HEK293T (cell line): ENCODE measurements at regions not wholly inside any gene's neighbourhood (a gene's known extent, or its start where the extent isn't known, plus 50 kb on each side); places are given as distances from the start of the nearest gene placed in this dataset.

Experiments
- ARNT ChIP-seq: fragments of 450-650 bp; IDR thresholded peaks from 2 replicates; pipeline ENCODE4 v1.6.1; 2017; ENCODE audit warnings: mild to moderate bottlenecking
- BHLHE40 ChIP-seq: fragments of 450-650 bp; IDR thresholded peaks from 2 replicates; pipeline ENCODE4 v1.6.1; 2016; ENCODE audit warnings: mild to moderate bottlenecking, moderate library complexity, borderline replicate concordance
- ELF4 ChIP-seq: fragments of 450-650 bp; IDR thresholded peaks from 2 replicates; pipeline ENCODE4 v1.6.1; 2017; ENCODE audit warnings: antibody characterized with exemption
- FOXK2 ChIP-seq: fragments of 450-650 bp; IDR thresholded peaks from 2 replicates; pipeline ENCODE4 v1.6.1; 2016; ENCODE audit warnings: mild to moderate bottlenecking
- FOXM1 ChIP-seq: fragments of 450-650 bp; IDR thresholded peaks from 2 replicates; pipeline ENCODE4 v1.6.1; 2017; ENCODE audit warnings: mild to moderate bottlenecking, borderline replicate concordance
- HDGF ChIP-seq: fragments of 450-650 bp; IDR thresholded peaks from 2 replicates; pipeline ENCODE4 v1.6.1; 2017; ENCODE audit warnings: antibody characterized with exemption, borderline replicate concordance
- L3MBTL2 ChIP-seq: fragments of 450-650 bp; conservative IDR thresholded peaks from 2 replicates; pipeline ENCODE4 v1.6.1; 2016; ENCODE audit warnings: mild to moderate bottlenecking
- LEF1 ChIP-seq: fragments of 450-650 bp; IDR thresholded peaks from 2 replicates; pipeline ENCODE4 v1.6.1; 2017; ENCODE audit warnings: mild to moderate bottlenecking, borderline replicate concordance
- NFRKB ChIP-seq: fragments of 450-650 bp; IDR thresholded peaks from 2 replicates; pipeline ENCODE4 v1.6.1; 2016; ENCODE audit warnings: mild to moderate bottlenecking, moderate library complexity
- SP1 ChIP-seq: fragments of 450-650 bp; IDR thresholded peaks from 2 replicates; pipeline ENCODE4 v1.6.1; 2017
- SUZ12 ChIP-seq: fragments of 450-650 bp; IDR thresholded peaks from 2 replicates; pipeline ENCODE4 v1.6.1; 2016; ENCODE audit warnings: mild to moderate bottlenecking
- TF ChIP-seq, protein P1 (sequence below): fragments of 450-650 bp; IDR thresholded peaks from 2 replicates; pipeline ENCODE4 v1.6.1; 2016

DNA sequence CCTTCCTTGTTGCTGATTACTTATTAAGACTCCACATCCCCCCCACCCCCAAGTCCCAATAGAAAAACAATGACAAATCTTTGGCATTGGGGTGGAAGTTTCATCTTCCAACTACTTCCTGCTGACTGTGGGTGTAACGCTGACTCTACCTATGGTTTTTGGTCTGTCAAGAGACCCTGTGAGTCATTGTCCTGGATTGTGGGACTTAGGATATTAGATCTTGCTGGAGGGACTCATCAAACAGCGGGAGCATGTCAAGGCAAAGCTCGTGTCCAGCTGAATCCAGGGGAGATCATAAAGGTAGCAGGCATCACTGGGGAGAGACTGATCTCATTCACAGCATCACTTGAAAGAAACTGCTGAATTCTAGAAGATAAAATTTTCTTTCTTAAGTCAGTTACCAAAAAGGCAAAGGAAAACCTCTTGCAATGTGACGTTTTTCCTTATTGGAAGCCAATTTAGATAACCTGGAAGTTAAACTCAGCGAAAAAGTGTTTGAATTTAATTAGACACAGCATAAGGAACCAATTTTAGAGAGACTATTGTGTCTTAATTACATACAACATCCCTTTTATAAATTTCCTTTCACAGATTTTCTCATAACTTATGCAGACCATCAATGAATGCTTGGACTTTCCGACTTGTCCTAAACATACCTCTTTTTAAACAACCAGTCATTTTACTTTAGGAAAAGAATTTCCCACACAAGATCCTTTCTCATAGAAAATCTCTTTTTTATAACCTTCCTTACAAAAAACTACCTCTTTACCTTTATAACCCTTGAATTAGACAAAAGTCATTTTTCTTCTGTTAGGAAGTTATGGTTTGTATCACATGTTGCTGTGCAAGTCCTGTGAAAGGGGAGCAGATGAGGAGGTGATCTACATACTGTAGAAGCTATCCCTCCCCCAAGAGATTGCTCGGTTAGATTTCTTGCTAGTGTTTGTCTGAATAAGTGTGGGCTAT lies 94.6 kb upstream of the SCAF11 start:
- TF ChIP-seq ARNT, result no peak
- no peak for TF ChIP-seq SP1
- TF ChIP-seq LEF1, result no peak
- TF ChIP-seq FOXM1, result no peak
- no peak for TF ChIP-seq SUZ12
- no peak for TF ChIP-seq L3MBTL2
- no peak for TF ChIP-seq NFRKB
- TF ChIP-seq HDGF, result no peak
- TF ChIP-seq BHLHE40, result no peak
- no peak for TF ChIP-seq FOXK2
- TF ChIP-seq, protein P1, sequence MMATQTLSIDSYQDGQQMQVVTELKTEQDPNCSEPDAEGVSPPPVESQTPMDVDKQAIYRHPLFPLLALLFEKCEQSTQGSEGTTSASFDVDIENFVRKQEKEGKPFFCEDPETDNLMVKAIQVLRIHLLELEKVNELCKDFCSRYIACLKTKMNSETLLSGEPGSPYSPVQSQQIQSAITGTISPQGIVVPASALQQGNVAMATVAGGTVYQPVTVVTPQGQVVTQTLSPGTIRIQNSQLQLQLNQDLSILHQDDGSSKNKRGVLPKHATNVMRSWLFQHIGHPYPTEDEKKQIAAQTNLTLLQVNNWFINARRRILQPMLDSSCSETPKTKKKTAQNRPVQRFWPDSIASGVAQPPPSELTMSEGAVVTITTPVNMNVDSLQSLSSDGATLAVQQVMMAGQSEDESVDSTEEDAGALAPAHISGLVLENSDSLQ, result no peak
- TF ChIP-seq ELF4, result no peak
